ENCODE measurements at regions not wholly inside any gene's neighbourhood (a gene's known extent, or its start where the extent isn't known, plus 50 kb on each side); places are given as distances from the start of the nearest gene placed in this dataset.

DNA sequence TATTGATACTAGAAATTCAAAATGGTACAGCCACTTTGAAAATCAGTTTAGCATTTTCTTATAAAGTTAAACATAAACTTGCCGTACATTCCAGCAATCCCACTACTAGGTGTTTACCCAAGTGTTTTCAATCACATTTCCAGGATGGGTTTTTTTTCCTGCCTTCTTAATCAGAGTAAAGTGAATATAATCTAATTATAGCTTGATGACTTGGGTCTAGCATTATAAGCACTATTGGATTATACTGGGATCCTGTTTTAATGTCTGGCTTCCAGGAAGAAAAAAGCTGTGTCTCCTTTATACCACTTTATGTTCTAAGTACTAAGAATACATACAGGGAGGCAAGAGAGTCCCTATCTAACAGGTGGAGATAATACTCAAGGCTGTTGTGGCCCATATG is 103.3 kb upstream of the KLHL13 start (continued):
- TF ChIP-seq SAP30 (IDR thresholded peaks at IDR 0.05; ENCODE audit: insufficient read depth, insufficient replicate concordance, low read length): no peak
- TF ChIP-seq SRF (IDR thresholded peaks at IDR 0.05; ENCODE audit: low read depth, low read length): no peak
- no peak for TF ChIP-seq SIRT6 (IDR thresholded peaks at IDR 0.05; ENCODE audit: low read length)
- no peak for TF ChIP-seq MAX (IDR thresholded peaks at IDR 0.05)
- no peak for TF ChIP-seq KDM4A (IDR thresholded peaks at IDR 0.05; ENCODE audit: low read depth, low read length, severe bottlenecking)
- no peak for TF ChIP-seq BACH1 (IDR thresholded peaks at IDR 0.05; ENCODE audit: low read length)
- TF ChIP-seq CEBPB (IDR thresholded peaks at IDR 0.05; ENCODE audit: low read depth, low read length): no peak
- TF ChIP-seq, protein P1, sequence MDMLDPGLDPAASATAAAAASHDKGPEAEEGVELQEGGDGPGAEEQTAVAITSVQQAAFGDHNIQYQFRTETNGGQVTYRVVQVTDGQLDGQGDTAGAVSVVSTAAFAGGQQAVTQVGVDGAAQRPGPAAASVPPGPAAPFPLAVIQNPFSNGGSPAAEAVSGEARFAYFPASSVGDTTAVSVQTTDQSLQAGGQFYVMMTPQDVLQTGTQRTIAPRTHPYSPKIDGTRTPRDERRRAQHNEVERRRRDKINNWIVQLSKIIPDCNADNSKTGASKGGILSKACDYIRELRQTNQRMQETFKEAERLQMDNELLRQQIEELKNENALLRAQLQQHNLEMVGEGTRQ (IDR thresholded peaks at IDR 0.05; ENCODE audit: low read length): no peak

Data from H1 (cell line).